Muscle of back (tissue), 3 donors: ENCODE measurements at regions not wholly inside any gene's neighbourhood (a gene's known extent, or its start where the extent isn't known, plus 50 kb on each side); places are given as distances from the start of the nearest gene placed in this dataset.
"Not testable (repeated sequence)": the region's sequence is repeated elsewhere in the genome, so short reads cannot be mapped to it uniquely, and the experiment has no call there.

Source experiments
- DNase-seq, 3 donors: peaks; one replicate each; pipeline versions ENCODE4 v3.0.0 to v3.0.0-alpha.2; 2013

- no peak for DNase-seq
Observed at GRCh38 chr4:72876946-72877345, 192.6 kb downstream of the COX18 start.

DNA sequence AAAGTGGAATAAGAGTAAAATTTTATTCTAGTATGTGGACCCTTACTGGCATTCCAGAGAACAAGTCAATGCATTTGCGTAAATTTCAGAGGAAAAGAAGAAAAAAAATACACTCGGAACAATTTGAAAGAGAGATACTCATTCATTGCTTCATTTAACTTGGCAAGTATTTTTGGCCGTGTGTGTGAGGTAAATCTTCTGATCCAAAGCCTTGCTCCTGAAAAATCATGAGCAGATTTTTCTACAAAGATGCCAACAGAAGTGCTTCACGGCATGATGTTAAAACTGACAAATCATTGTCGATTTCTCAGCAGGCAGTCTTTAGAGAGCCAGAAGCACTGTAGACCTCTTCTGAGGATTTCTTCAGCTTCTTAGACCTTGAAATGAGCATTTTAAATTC lies 194.0 kb downstream of the COX18 start:
- peak in 1 of 3 donors; percentile 12 for DNase-seq

- peak in 1 of 3 donors; percentile 11 for DNase-seq
Observed at GRCh38 chr4:72875138-72875537, 194.4 kb downstream of the COX18 start.

DNA sequence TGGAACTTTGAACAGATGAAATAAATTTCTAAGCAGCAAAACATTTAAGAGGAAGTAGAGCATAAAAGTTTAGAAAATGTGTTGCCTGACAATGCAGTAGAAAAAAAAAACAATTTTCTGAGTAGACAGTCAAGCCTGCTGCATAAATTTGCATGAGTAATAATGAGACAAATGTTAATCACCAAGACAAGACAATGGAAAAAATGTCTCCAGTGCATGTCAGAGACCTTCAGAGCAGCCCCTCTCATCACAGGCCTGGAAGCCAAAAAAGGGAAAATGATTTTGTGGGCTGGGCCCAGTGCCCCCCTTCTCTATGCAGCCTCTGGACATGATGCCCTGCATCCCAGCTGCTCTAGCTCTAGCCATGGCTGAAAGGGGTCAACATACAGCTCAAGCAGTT lies 204.6 kb downstream of the COX18 start:
- DNase-seq, result no peak

DNA sequence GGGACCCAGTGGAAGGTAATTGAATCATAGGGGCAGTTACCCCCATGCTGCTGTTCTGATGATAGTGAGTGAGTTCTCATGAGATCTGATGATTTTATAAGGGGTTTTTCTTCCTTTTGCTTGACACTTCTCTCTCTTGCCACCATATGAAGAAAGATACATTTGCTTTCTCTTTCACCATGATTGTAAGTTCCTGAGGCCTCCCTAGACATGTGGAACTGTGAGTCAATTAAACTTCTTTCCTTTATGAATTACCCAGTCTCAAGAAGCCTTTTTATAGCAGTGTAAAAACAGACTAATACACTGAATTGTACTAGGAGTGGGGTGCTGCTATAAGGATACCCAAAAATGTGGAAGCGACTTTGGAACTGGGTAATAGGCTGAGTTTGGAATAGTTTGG lies 205.2 kb downstream of the COX18 start:
- not testable (repeated sequence) for DNase-seq

DNA sequence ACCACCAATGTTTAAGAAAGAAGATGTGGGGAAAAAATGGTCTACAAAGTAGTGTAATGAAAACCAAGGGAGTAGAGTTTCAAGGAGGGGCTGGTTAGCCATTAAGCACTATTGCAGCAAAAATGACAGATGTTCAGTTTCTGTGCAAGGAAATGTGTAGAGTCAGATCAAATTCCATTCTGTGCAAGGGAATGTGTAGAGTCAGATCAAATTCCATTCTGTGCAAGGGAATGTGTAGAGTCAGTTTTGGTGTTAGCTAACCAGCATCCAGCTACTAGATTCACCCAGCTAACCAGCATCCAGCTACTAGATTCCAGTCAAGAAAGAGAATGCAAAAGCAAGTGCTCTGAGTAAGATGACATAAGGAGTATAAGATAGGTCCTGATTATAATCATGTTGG lies 208.8 kb downstream of the COX18 start:
- DNase-seq, result no peak

GRCh38 chr4:72858328-72858727 lies 211.2 kb downstream of the COX18 start:
- DNase-seq, result peak in 1 of 3 donors; percentile 12

- no peak for DNase-seq
Observed at GRCh38 chr4:72857787-72858186, 211.7 kb downstream of the COX18 start.

DNA sequence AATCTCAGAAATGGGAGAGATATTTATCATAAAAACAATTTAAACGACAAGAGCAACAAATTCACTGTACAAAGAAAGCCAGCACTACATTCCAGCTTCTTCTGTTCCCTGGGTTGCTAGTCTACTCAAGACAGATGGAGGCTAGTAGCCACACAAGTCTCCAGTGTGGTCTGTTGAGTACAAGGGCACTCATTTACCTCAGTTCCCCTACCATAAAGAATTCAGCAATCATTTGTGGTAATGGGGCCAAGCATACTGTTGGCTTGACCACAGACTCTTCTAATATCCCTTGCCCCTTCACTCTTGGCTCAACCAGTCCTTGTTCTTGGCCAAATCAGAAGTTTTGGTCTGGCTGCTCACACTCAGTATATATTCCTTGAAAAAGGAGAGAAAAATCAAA lies 212.3 kb downstream of the COX18 start:
- no peak for DNase-seq

DNA sequence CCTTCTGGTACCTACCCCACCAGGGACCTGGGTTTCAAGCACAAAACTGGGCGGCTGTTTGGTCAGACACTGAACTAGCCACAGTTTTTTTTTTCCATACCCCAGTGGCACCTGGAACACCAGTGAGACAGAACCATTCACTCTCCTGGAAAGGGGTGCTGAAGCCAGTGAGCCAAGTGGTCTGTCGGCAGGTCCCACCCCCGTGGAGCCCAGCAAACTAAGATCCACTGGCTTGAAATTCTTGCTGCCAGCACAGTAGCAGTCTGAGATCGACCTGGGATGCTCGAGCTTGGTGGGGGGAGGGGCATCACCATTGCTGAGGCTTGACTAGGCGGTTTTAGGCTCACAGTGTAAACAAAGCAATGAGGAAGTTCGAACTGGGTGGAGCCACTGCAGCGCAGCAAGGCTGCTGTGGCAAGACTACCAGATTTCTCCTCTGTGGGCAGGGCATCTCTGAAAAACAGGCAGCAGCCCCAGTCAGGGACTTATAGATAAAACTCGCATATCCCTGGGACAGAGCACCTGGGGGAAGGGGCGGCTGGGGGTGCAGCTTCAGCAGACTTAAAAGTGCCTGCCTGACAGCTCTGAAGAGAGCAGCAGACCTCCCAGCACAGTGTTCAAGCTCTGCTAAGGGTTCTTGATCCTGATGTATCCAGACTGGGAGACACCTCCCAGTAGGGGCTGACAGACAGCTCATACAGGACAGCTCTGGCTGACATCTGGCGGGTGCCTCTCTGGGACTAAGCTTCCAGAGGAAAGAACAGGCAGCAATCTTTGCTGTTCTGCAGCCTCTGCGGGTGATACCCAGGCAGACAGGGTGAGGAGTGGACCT lies 223.0 kb downstream of the COX18 start:
- DNase-seq, result no peak

DNA sequence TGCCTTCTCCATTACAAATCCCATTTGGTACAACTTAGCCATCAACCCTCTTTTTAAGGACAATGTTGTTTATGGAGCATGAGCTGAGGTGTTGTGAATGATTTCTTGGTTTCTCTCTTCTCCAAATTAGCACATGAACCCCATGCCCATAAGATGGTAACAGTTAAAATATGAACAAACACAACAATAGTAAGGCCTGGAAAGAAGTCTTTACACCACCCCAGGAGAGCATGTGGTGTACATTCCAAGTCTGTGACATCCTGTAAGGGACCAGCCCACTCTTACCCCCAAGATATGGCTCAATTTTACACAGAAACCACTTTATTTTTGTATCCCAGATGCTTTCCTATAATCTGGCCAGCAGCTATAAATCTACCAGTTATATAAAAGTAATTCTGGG lies 226.1 kb downstream of the COX18 start:
- DNase-seq, result no peak

DNA sequence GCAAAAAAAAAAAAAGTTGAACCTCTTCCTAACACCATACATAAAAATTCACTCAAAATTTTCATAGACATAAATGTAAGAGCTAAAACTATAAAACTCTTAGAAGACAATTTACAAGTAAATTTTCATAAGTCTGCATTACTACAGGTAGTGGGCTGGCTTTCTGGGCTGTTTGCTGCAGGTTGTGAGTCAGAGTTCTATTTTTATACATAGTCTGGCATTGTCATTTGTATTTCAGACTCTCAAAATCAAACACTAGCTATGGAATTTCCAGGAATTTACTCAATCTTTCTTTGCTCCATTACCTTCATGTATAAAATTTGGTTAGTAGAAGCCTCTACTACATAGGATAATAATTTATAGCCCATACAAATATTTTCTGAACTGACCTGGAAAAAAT lies 227.2 kb downstream of the COX18 start:
- DNase-seq, result no peak

DNA sequence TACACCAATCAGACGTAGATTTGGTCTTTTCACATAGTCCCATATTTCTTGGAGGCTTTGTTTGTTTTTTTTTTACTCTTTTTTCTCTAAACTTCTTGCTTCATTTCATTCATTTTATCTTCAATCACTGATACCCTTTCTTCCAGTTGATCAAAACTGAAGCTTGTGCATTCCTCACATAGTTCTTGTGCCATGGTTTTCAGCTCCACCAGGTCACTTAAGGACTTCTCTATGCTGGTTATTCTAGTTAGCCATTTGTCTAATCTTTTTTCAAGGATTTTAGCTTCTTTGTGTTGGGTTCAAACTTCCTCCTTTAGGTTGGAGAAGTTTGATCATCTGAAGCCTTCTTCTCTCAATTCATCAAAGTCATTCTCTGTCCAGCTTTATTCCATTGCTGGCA lies 229.3 kb downstream of the COX18 start:
- not testable (repeated sequence) for DNase-seq

- DNase-seq, result no peak
Observed at GRCh38 chr4:72828864-72829263, 240.7 kb downstream of the COX18 start.

GRCh38 chr4:72827968-72828367 lies 241.5 kb downstream of the COX18 start:
- DNase-seq, result peak in 1 of 3 donors; percentile 10

- no peak for DNase-seq
Observed at GRCh38 chr4:72820107-72820506, 249.4 kb downstream of the COX18 start.

DNA sequence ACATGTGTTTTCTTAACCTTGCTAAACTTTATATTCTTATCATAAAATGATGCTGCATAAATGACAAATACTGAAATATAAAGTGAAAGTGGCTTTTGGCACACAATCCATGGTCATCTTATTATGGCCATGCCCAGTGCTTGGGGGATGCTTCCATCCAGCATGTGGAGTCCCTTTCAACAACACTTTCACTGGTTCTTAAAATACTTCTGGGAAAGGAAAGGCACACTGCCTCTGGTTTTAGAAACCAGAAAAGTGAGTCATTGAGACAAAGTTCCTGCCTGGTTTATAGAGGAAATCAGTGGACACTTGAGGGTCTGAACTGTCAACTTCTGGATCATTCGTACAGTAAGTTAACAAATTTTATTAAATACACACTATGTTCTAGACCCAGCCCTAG lies 248.0 kb upstream of the ADAMTS3 start:
- DNase-seq, result no peak

DNA sequence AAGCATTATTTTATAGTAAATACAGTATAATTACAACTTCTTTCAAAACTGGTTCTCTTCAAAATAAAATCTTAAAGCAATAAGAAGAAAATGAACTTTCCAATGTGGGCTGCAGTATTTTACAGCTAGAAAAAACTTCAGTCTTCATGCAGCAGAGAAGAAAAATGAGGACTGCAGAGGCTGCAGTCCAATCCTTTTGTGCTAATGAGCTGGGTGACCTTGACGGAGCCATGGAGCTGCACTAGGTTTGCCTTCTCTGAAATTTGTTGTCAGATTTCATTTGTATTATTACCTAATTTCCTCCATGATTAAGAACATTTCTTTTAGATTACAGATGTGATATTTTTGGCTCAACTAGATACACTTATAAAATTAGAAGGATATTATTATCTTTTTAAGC lies 245.2 kb upstream of the ADAMTS3 start:
- no peak for DNase-seq

DNA sequence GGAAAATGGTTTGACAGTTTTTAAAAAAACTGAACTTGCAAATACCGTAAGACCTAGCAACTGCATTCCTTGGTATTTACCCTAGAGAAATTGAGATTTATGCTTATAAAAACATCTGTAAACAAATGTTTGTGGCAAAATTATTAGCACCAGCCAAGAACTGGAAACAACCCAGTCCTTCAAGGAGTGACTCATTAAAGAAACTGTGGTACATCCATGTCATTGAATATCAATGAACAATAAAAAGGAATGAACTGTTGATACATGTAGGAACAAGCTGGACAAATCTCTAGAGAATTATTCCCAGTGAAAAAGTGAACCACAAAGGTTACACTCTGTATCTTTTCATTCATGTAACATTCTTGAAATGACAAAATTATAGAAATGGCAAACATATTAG lies 240.2 kb upstream of the ADAMTS3 start:
- no peak for DNase-seq

GRCh38 chr4:72805284-72805683 lies 236.3 kb upstream of the ADAMTS3 start:
- DNase-seq, result no peak

DNA sequence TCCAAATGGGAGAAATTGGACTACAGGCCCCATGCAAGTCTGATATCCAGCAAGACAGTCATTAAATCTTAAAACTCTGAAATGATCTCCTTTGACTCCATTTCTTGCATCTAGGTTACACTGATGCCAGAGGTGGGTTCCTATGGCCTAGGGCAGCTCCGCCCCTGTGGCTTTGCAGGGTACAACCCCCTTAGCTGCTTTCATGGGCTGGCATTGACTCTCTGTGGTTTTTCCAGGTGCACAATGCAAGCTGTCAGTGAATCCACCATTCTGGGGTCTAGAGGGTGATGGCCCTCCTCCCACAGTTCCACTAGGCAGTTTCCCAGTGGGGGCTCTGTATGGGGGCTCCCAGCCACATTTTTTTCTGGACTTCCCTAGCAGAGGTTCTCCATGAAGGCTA lies 228.5 kb upstream of the ADAMTS3 start:
- DNase-seq, result no peak

- DNase-seq, result no peak
Observed at GRCh38 chr4:72791054-72791453, 222.0 kb upstream of the ADAMTS3 start.

- DNase-seq, result no peak
Observed at GRCh38 chr4:72786401-72786990, 217.5 kb upstream of the ADAMTS3 start.

DNA sequence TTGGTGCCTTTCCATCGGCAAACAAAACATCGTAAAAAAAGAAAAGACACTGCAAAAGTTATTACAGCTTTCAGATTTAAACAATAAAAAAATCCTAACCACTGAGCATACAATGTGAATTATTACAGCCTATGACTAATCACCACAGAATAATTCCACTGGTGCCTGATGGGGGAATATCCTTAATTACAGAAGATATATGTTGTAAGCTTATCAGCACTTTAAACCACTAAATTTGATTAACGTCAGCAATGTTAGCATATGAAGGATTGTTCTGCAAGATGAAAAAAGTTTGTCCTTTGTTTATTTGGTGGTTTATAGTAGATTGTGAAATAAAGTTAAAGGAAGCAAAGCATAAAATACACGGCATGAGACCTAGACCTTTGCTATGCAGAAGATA lies 210.2 kb upstream of the ADAMTS3 start:
- no peak for DNase-seq
